T1000 (cell line): ENCODE measurements at regions not wholly inside any gene's neighbourhood (a gene's known extent, or its start where the extent isn't known, plus 50 kb on each side); places are given as distances from the start of the nearest gene placed in this dataset.
"Not testable (repeated sequence)": the region's sequence is repeated elsewhere in the genome, so short reads cannot be mapped to it uniquely, and the experiment has no call there.

Experiments
- DNase-seq: peaks from one replicate; lab custom pipeline; 2025; ENCODE audit warnings: mixed read lengths; lab: John Stamatoyannopoulos, UW

DNA sequence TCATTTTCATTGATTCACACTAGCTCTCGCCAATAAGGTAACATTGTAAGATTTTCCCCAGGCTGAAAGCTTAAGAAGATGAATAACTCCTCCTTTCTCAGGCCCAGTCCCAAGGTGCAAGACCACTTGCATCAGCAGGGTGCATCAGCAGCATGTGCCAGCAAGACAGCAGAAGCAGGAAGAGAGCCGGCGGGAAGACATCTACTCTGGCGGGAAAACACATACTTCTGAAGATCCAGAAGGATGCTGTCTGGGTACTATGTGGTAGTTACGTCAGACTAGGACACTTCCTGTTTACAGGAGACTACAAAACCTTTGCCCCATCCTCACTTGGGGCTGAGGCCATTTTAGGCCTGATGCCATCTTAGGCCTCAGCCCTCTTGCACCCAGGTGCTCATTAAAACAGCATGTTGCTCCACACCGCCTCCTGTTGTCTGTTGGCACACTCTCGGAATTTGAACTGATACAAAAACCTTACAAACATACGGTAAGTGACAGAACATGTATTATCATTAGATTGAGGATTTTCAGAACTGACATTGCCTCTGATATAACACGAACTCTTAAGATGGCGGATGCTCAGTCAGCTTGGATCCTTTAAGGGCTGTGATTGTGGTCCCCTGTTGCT lies 886.5 kb upstream of the EPHA5 start:
- no peak for DNase-seq

DNA sequence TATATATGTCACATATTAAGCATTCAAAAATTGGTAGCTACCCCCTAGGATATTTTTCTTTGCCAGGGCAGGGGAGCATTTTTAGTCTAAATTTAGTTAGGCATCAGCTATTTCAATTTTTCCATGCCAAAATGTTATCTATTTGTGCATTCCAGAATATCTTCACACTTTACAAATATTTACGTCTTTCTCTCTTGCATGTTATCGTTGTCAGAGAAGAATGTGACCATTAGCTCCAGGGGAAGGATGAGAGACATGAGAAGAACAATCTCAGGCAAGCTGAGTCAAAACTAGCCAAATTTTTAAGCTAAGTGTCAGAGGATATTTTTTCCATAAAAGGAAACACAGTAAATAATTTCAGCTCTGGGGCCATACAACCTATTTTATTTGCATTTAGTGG lies 885.0 kb upstream of the EPHA5 start:
- DNase-seq, result no peak

DNA sequence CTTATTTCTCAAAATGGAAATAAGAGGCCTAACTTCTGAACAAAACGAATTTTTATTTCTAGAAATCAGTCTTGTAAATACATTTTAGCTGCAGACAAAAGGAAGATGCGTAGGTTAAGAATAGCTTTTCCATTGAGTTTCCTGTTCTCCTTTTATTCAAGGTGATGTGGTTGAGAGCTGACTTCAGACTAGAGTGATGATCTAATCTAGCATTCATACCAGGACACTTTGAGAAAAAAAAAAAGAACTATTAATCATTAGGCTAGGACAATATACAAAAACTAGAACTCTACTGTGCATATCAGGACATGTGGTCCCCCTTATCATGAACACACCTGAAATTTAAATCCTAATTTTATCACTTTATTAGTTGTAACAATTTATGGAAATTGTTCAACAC lies 884.5 kb upstream of the EPHA5 start:
- no peak for DNase-seq

DNA sequence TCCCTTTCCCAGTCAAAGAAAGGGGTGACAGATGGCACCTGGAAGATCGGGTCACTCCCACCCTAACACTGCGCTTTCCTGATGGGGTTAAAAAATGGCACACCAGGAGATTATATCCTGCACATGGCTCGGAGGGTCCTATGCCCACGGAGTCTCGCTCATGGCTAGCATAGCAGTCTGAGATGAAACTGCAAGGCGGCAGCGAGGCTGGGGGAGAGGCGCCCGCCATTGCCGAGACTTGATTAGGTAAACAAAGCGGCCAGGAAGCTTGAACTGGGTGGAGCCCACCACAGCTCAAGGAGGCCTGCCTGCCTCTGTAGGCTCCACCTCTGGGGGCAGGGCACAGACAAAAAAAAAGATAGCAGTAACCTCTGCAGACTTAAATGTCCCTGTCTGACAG lies 875.0 kb upstream of the EPHA5 start:
- not testable (repeated sequence) for DNase-seq

DNA sequence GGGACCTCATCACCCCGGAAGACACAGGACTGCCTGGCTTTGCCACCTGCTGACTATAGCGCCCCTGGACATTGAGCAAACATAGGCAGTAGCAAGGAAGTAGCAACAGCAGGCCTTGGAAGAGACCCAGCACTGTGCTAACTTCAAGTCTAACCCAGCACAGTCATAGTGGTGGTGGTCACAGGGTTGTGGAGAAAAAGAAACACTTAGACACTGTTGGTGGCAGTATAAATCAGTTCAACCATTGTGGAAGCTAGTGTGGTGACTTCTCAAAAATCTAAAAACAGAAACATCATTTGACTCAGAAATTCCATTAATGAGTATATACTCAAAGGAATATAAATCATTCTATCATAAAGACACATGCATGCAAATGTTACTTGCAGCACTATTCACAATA lies 874.0 kb upstream of the EPHA5 start:
- no peak for DNase-seq

DNA sequence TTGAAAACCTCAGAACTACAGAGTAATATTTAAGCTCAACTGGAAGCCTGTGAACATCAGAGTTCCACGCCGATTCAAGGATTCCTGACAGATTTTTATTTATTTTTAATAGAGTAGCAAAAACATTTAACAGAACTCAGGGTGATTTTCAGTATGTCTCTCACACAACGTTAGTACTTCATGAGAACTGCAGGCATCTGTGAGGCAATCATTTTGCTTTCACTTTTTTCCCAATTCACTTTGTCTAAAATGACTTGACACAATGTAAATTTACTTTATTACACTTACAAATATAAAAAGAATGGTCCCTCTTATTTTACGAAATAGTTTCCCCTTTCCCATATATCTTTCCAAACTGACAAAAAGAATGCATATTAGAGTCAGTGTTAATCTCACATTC lies 869.5 kb upstream of the EPHA5 start:
- DNase-seq, result no peak

DNA sequence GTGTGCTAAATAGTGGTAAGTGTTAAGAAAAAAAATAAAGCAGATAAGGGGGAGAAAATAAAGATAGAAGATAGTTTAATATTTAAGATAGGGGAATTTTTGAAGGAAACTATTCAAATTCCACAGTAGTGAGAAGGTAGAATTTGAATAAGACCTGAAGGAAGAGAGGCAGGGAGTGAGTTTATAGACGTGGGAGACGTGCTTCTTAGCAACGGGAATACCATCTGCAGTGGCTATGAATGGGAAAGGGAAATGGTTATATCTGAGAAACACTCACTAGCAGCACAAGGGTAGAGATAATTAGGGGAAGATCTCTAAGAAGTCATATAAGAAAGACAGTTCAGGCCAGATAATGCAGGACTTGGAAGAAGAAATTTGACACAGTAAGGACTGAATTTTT lies 854.5 kb upstream of the EPHA5 start:
- DNase-seq, result no peak

DNA sequence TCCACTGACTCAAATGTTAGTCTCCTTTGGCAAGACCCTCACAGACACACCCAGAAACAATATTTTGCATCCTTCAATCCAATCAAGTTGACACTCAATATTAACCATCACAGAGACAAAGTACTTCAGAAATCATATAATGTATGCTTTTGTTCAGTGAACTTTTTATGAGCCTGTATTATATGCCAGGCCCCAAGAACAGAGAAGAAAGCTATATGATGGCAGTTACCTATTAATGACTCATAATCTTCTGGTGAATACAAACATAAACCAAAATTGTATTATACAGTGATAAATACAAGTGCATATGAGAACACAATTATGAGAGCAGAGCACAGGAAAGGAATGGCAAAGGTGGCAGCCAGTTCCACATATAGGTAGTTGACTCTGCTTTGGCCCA lies 852.0 kb upstream of the EPHA5 start:
- DNase-seq, result no peak

DNA sequence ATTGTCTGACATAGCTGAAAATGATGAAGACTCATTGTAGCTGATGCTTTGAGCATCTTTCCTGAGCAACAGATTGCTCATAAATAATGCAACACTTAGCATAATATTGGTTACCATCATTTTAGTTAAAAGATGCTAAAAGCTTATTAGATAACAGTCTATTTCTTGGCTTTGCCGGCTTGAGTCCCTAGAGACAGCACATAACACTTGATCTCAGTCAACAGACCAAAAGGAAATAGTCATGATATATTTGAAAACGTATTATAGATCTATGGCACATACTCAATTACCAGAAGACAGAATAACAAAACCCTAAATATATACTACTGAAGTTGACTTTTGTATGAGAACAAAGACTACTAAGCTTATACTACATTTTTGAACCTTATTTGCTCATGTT lies 846.7 kb upstream of the EPHA5 start:
- DNase-seq, result no peak

DNA sequence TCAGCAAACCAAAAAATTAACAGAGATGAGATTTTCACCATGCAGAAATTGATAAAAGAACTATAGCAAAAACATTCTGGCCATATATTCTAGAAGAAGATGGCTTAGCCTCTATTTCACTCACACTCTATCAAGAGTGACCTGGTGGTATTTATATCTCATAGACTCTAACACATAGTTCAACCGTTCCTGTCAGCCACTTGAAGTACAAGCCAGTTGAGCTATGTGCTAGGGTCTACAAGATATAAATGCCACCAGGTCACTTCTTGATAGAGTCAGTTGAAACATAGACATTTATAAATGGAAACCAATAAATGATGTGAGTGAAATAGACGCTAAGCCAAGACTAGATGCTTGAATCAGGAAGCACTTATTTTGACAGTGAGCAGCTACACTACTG lies 836.7 kb upstream of the EPHA5 start:
- DNase-seq, result no peak

DNA sequence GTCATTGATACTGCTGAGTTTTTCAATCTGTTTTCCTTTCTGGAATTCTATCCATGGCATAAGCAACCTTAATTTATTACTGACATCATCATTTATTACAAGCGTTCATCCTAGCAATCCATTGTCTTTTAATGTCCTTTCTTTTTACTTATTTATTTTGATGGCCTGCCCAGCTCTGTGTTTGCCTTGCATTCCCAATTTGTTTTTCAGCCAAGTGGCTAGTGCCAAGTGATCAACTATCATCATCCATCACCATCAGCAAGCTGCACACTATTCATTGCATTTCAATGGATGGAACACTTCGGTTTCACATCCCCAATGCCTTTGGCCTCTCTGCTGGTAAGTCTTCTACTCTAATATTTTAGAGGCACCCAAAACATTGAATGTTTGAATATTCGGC lies 831.7 kb upstream of the EPHA5 start:
- DNase-seq, result no peak

DNA sequence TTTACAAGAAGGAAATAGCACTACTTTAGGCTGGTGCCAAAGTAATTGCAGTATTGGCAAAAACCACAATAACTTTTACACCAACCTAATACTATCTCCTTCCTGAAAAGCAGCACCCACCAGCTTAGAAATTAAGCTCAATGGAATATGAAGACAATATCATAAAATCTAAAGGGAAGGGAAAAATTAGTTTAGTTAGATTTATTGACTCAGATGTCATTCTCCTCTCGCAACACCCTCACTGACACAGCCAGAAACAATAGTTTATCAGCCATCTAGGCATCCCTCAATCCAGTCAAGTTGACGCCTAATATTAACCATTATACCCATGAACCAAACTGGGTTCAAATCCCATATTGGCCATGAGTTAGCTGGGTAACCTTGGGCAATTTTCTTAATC lies 820.4 kb upstream of the EPHA5 start:
- DNase-seq, result no peak

DNA sequence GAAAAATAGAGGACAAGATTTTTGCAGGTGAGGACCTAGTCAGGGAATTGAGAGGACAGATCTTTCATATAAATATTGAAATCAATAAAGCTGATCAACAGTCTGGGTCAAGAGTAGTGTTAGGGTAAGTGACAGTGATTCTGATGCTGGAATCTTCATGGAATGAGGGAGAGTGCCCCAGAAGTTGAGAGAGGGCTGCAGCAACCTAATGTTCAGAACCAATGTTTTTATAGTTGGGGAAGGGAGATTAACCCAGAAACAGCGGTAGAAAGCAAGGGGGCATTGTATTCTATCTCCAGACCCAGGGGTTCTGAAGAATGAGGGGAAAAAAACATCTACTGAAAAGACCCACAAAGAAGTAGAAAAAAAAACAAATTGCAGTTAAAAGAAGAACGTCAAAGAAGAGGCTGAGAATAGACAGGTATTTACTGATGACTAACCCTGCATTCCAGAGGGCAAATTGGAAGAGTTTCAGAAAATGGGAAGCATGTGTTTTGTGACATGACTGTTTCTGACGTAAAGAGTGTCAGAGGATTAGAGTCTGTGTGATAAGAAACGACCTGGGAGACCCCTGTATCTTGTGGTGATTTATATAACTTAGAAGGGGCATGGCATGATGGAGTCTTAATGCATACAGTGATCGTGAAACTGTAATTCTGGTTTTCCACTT lies 819.6 kb upstream of the EPHA5 start:
- DNase-seq, result no peak

DNA sequence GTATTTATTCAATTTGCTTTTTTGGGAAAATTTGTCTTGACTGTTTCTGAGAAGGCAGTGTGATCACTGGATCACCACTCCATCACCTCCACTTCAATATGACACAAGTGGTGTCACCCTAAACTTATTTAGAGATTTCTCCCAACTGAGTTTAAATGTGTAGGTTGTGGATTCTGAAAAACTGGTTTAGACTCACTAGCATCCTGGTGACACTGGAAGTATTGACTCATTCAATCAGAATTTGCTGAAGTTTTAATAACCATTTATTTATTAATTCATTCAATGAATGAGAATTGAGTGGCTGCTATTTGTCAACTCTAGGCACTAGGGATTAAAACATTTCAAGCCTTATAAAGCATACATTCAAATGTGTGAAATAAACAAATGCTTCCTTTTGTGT lies 819.1 kb upstream of the EPHA5 start:
- DNase-seq, result no peak

DNA sequence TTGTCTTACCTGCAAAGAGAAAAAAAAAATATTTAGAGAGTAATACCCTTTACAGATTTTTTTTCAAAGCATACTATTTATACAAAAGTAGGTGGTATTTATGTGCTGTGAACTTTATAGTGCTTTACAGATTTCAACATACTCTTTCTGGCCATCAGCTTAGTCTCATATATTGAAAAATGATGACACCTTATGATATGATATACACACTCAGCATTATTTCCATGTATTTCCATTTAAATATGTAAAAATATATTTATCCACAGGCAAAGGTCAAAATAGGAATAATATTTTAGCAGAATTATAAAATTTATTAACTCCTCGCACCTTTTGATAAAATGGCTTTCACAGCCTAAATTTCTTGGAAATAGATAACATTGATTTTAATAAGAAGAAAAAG lies 815.8 kb upstream of the EPHA5 start:
- DNase-seq, result no peak

DNA sequence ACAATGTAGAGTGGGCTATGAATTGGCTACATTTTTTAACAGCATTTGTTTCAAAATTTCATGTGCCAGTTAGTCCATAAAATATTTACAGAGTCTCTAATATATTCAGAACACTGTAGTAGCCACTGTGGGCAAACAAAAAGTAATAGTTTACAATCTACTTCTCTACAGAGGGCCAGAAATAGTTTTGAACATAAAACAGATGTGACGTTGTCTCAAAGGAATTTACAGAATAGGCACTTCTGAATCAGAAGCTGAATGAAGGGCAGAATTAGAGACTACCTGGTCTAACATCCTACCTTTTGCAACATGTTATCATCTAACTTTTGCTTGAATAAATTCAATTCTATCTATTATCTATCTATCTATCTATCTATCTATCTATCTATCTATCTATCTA lies 811.9 kb upstream of the EPHA5 start:
- DNase-seq, result no peak

DNA sequence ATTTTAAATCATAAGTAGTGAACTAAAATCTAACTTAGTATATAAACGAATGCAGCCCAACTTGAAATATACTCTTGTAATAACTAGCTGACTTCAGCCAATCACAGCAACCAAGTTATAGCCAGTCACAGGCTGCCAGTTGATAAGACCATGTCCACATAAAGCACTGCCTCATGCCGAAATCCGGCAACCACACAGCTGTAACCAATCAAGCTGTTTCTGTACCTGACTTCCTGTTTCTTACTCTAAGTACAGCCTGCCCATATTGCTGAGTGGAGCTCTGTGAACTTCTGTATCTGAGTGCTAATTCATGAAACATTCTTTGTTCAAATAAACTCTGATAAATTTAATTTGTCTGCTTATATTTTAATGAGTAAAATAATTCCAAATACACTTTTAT lies 805.3 kb upstream of the EPHA5 start:
- no peak for DNase-seq

DNA sequence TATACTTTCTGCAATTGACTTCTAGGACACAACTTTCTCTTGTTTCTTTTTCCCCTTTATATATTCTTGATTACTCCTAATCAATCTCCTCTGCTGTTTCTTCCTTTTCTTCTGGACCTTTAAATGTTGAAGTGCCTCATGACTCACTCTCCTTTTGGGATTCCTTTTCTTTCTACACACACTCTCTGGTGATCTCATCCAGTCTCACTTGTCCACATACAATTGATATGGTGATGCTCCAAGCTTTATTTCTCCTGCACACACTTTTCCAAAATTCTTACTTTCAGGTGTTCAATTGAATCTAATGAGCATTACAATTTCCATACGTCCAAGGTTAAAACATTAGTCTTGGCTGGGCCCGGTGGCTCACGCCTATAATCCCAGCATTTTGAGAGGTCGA lies 794.8 kb upstream of the EPHA5 start:
- DNase-seq, result no peak

DNA sequence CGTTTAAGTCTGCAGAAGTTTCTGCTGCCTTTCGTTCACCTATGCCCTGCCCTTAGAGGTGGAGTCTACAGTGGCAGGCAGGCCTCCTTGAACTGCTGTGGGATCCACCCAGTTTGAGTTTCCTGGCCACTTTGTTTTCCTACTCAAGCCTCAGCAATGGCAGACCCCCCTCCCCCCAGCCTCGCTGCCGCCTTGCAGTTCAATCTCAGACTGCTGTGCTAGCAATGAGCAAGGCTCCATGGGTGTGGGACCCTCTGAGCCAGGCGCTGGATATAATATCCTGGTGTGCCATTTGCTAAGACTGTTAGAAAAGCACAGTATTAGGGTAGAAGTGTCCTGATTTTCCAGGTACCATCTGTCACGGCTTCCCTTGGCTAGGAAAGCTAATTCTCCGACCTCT lies 792.6 kb upstream of the EPHA5 start:
- DNase-seq, result not testable (repeated sequence)

DNA sequence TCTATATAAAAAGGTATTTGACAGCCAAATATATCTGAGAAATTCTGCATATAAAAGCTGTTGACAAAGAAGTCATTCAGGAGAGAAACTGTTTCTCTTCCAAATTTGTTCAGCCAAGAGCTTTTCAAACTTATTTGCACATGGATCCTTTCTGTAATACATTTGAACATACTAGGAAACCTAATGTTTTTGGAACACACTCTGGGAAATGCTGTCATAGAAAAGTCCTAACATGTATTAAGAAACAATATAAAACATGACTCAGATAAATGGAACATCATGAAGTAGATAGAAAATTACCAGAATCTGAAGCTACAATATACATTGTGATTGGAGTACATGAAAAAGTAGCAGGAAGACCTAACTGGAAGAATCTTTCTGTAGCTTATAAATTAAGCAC lies 781.5 kb upstream of the EPHA5 start:
- no peak for DNase-seq

DNA sequence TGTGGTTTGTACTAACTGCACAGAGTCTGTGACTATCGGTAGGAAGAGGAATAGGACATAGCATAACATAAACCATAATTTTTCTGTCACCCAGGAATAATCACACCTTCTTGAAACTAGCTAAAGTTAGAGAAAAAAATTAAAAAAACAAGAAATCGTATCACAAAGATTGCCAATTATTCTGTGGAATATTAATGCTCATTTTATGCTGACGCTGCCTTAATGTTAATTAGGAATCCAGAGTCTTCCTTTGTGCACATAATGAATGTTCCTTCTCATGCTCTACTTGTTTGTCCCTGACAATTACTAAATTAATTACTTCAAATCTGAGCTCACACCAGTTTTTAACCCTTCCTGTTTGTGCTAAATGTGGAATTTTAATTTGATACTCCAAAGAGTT lies 772.7 kb upstream of the EPHA5 start:
- DNase-seq, result no peak

DNA sequence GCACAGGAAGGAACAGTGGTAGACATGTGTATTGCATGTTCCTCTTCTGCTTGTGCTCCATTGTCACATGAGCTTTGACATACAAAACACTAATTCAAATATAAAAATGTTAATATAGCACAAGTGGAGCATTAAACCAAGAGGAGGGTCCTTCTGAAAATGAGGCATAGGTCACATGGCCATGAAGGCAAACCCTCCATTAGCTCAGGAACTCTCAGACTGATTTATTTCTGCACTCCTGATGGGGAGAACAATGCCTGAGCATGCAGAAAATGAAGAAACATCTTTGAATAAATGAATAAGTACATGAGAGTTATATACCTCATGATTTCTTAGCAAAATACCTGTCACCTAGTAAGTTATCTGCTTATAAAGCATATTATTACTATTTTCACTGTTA lies 769.2 kb upstream of the EPHA5 start:
- no peak for DNase-seq

DNA sequence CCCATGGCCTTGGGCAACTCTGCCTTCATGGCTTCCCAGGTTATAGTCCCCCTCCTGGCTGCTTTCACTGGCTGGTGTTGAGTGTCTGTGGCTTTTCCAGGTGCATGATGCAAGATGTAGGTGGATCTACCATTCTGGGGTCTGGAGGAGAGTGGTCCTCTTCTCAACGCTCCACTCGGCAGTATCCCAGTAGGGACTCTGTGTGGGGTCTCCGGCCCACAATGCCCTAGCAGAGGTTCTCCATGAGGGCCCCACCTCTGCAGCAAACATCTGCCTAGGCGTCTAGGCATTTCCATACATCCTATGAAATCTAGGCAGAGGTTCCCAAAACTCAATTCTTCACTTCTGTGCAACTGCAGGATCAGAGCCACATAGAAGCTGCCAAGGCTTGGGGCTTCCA lies 763.4 kb upstream of the EPHA5 start:
- DNase-seq, result no peak

DNA sequence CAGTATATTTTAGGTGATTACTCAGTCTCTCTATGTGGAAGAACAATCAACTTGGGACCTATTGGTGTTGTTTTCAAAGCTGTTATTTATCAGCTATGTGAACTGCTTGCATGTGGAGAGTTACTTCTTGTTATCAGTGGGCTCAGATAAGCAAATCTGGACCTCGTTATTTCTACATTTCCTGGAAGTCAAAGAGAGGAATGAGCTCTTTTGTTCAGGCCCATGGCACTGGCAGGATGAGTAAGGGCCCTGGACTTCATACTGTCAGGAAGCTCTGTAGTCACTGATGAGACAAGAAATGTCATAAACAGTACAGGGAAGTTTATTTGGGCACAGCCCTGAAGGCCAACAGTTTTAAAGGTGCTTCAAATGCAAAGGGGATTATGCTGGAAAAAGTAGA lies 760.6 kb upstream of the EPHA5 start:
- DNase-seq, result no peak
